HUES64 (cell line): ENCODE measurements at regions not wholly inside any gene's neighbourhood (a gene's known extent, or its start where the extent isn't known, plus 50 kb on each side); places are given as distances from the start of the nearest gene placed in this dataset.

ENCODE experiments used
- H3K27ac ChIP-seq: 2 replicates; pipeline ENCODE4 v1.7.0; 2013; ENCODE audit warnings: low read depth, low read length, inconsistent platforms
- H3K27me3 ChIP-seq: 2 replicates; pipeline ENCODE4 v1.6.1; 2013; ENCODE audit warnings: mild to moderate bottlenecking, low read length; ENCODE audit not compliant: insufficient read depth
- H3K36me3 ChIP-seq: 2 replicates; pipeline ENCODE4 v1.6.1; 2013; ENCODE audit warnings: mild to moderate bottlenecking, low read length; ENCODE audit not compliant: insufficient read depth
- H3K4me1 ChIP-seq: 2 replicates; pipeline ENCODE4 v1.6.1; 2013; ENCODE audit warnings: mild to moderate bottlenecking, low read length, moderate library complexity; ENCODE audit not compliant: insufficient read depth
- H3K4me3 ChIP-seq: 2 replicates; pipeline ENCODE4 v1.5.1; 2013; ENCODE audit warnings: mild to moderate bottlenecking, low read length, moderate library complexity
- H3K9ac ChIP-seq: 2 replicates; pipeline ENCODE4 v1.6.1; 2013; ENCODE audit warnings: mild to moderate bottlenecking, low read depth, low read length
- H3K9me3 ChIP-seq: 2 replicates; pipeline ENCODE4 v1.6.1; 2013; ENCODE audit warnings: low read depth, low read length; ENCODE audit not compliant: insufficient read depth
- WGBS: fragments of 150-250, 120-280 bp; methylation state at CpG from one replicate; pipeline ENCODE4 v1.1.7; 2013; ENCODE audit warnings: missing lambda C conversion rate; 5-methylcytosine and 5-hydroxymethylcytosine counted together

DNA sequence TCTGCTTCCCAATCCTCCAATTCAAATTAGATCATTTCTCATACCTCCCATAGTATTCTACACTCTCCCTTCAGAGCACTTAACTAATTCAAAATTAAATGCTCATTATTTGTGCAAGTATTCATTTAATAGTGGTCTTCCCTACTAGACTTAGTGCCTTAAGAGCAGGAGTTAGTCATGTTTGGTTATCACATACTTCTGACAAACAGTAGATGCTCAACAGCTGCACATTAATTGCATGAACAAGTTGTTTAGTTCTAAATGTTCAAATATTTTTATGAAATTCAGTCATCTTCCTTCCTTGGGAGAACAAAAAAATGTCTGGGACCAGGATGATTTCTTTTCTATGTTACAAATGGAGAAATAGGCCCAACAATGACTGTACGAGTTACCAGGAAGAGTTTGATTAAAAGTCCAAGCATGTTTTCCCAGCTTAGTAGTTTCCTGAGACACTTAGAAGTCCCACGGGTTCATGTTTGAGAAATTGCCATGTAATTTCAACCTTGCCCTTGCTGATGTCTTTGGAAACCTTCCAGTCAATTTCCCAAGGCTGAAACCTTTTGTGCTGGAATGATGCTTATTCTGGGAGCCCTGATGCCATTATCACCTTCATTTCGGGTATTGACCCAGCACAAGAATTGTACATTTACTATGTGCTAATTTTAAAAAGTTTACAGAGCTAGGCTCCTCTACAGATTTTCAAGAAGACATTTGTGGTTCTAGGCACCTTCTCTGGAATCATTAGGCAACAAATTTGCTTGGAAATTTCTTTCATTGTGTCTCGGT is 437.9 kb upstream of the PLXNA2 start:
- Histone ChIP-seq H3K27ac (no peak overlapping the region), H3K4me1 (no peaks in the 10 kb centered on the region), H3K27me3 (no peaks in the 10 kb centered on the region), H3K9me3 (no peaks in the 10 kb centered on the region), H3K4me3 (no peak overlapping the region), H3K9ac (no peak overlapping the region), H3K36me3 (no peaks in the 10 kb centered on the region)
- WGBS: 90% methylated on average over 4 of the region's 4 CpGs

GRCh38 chr1:208682664-208683013 is 438.5 kb upstream of the PLXNA2 start:
- Histone ChIP-seq H3K4me1 (no peaks in the 10 kb centered on the region), H3K9ac (no peak overlapping the region), H3K27ac (no peak overlapping the region), H3K27me3 (no peaks in the 10 kb centered on the region), H3K9me3 (no peaks in the 10 kb centered on the region), H3K4me3 (no peak overlapping the region), H3K36me3 (no peaks in the 10 kb centered on the region)
- WGBS: 83% methylated on average over 2 of the region's 2 CpGs

DNA sequence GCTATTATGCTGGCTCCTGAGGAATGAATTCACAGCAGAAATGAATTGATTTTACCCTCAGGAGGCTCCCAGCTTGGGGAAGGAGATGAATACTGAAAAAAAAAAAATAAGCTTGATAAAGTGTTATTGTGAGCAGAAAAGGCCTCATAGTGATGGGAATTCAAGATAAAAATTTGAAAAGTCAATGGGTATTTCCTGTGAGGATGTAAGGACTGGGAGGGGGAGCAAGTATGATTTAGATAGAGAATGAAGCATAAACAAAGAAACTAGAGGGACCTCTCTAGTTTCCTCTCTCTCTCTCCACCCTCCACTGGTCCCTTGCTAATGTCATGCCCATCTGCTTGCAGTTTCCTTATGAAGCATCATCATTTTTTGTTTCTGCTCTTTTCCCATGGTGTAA is 439.0 kb upstream of the PLXNA2 start:
- no peaks in the 10 kb centered on the region for H3K36me3 ChIP-seq
- no peak overlapping the region for H3K27ac ChIP-seq
- H3K4me3 ChIP-seq: no peak overlapping the region
- H3K4me1 ChIP-seq: no peaks in the 10 kb centered on the region
- no peak overlapping the region for H3K9ac ChIP-seq
- H3K9me3 ChIP-seq: no peaks in the 10 kb centered on the region
- no peaks in the 10 kb centered on the region for H3K27me3 ChIP-seq

- Histone ChIP-seq H3K9me3 (no peaks in the 10 kb centered on the region), H3K36me3 (no peaks in the 10 kb centered on the region), H3K4me1 (no peaks in the 10 kb centered on the region), H3K27ac (no peak overlapping the region), H3K27me3 (no peaks in the 10 kb centered on the region), H3K4me3 (no peak overlapping the region), H3K9ac (no peak overlapping the region)
- WGBS: 93% methylated on average over 2 of the region's 2 CpGs
Measured at GRCh38 chr1:208684192-208684591, 440.0 kb upstream of the PLXNA2 start.

DNA sequence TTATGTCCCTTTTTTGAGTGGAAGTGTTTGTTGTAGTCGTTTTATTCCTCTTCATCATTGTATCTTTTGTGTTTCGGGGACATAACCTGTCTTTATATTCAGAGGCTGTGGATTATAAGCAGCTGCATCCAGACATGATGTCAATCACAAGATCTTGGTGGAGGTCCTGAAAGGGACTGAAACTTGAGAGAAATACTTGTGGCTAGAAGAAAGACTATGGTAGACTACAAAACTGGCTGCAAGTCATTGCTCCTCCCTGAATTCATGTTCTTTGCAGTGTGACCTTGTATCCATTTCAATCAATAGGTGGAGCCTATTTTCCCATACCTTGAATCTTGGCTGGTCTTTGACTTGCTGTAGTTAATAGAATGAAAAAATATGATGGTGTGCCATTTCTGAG is 442.4 kb upstream of the PLXNA2 start:
- Histone ChIP-seq H3K4me1 (no peaks in the 10 kb centered on the region), H3K36me3 (no peaks in the 10 kb centered on the region), H3K27me3 (no peaks in the 10 kb centered on the region), H3K27ac (no peak overlapping the region), H3K4me3 (no peak overlapping the region), H3K9me3 (no peaks in the 10 kb centered on the region), H3K9ac (no peak overlapping the region)
- 85% methylated on average over 2 of the region's 2 CpGs for WGBS

DNA sequence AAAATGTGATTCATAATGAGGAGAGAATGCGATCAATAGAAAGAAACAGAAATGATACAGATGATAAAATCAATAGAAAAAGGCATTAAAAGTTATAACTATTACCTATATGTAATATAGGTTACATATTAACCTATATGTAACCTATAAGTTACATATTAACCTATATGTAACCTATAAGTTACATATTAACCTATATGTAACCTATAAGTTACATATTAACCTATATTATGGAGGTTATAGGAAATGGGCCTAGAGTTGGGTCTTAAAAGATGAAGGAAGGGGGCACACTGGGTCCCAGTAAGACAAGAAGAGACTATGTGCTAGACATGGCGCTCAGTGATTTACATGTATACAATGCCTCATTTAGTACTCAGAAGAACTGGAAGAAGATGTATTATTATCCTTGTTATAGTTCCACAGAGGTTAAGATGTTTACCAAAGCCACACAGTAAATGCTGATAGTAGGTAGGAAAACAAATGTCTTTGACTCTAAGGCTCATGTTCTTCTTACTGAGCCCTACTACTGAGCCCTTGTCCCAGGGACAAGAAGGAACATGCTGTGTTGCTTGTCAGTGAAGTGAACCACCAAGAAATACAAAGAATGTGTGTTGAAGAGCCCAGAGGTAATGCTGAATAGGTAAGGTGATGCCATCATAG is 444.6 kb upstream of the PLXNA2 start:
- Histone ChIP-seq H3K4me3 (no peak overlapping the region), H3K4me1 (no peaks in the 10 kb centered on the region), H3K36me3 (no peaks in the 10 kb centered on the region), H3K9ac (no peak overlapping the region), H3K27ac (no peak overlapping the region), H3K27me3 (no peaks in the 10 kb centered on the region), H3K9me3 (peaks cover 6% of the 10 kb centered on the region; the same call in 1 of the 2 replicates)
- WGBS: 100% methylated on average over 1 of the region's 2 CpGs

GRCh38 chr1:208691012-208691411 is 446.8 kb upstream of the PLXNA2 start:
- Histone ChIP-seq H3K9ac (no peak overlapping the region), H3K27me3 (no peaks in the 10 kb centered on the region), H3K27ac (no peak overlapping the region), H3K4me1 (no peaks in the 10 kb centered on the region), H3K4me3 (no peak overlapping the region), H3K9me3 (peaks cover 6% of the 10 kb centered on the region; the same call in 1 of the 2 replicates), H3K36me3 (no peaks in the 10 kb centered on the region)
- WGBS: 93% methylated on average over 2 of the region's 3 CpGs

DNA sequence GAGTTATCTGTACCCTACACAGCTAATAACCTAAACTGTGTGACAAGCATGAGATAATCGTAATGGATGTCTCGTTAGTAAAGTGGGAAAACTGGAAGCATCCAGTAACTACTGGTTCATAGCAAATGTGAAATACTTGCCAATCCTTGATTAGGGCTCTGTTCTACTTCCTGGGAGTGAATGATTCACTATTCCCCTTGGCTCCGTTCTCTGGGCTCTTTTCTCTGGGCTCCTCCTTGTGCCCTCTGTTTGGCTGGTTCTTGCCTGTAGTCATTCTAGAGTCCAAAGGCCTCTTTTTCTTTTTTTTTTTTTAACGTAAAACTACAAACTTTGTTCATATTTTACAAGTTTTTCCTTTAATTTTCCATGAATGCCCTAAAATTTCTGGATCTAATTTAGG is 465.8 kb upstream of the PLXNA2 start:
- WGBS: 96% methylated on average over 4 of the region's 4 CpGs

DNA sequence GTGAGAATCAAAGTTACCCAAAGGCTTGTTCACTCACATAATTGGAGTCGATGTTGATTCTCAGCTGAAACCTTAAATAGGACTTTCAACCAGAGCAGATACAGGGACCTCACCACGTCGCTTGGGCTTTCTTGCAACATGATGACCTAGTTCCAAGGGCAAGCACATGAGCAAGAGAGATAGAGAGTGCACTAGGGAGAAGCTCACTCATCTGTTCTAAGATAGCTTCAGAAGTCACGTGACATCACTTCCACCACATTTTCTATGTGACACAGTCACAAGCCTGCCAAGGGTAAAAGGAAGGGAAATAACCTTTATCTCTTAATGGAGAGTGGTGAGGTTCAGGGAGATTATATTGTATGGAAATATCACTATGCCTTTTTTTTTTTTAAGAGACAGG is 470.1 kb upstream of the PLXNA2 start:
- Histone ChIP-seq H3K4me1 (peaks cover 3% of the 10 kb centered on the region; the same call in 1 of the 2 replicates), H3K4me3 (no peak overlapping the region), H3K9ac (no peak overlapping the region), H3K9me3 (no peaks in the 10 kb centered on the region), H3K27ac (no peak overlapping the region), H3K27me3 (no peaks in the 10 kb centered on the region), H3K36me3 (no peaks in the 10 kb centered on the region)
- 90% methylated on average over 3 of the region's 4 CpGs for WGBS

More for the DNA sequence above, 465.8 kb upstream of the PLXNA2 start:
- Histone ChIP-seq H3K9me3 (no peaks in the 10 kb centered on the region), H3K4me3 (no peak overlapping the region), H3K36me3 (no peaks in the 10 kb centered on the region), H3K9ac (no peak overlapping the region), H3K27ac (no peak overlapping the region), H3K27me3 (no peaks in the 10 kb centered on the region), H3K4me1 (no peaks in the 10 kb centered on the region)

DNA sequence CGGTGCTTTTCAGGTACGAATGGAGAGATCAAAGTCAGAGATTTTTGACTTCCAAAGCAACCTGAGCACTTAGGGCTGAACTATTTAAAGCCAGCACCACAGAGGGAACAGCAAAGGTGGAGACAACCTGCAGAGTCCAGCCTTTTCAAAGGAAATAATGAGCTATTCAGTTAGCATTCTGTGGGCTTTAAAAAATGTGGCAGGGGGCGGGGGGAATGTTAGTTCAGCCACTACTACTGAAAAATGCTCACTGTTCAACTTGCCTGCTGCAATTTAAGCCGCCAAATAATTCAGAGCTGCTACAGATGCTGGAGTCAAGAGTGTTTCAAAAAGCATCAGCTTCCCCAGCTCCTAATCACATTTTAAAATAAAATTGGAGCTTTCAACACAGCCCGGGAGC is 473.3 kb upstream of the PLXNA2 start:
- H3K27ac ChIP-seq: no peak overlapping the region
- H3K9ac ChIP-seq: no peak overlapping the region
- H3K4me1 ChIP-seq: peaks cover 3% of the 10 kb centered on the region; the same call in 1 of the 2 replicates
- H3K36me3 ChIP-seq: no peaks in the 10 kb centered on the region
- peaks cover 12% of the 10 kb centered on the region for H3K9me3 ChIP-seq
- no peaks in the 10 kb centered on the region for H3K27me3 ChIP-seq
- 81% methylated on average over 5 of the region's 5 CpGs for WGBS
- no peak overlapping the region for H3K4me3 ChIP-seq

DNA sequence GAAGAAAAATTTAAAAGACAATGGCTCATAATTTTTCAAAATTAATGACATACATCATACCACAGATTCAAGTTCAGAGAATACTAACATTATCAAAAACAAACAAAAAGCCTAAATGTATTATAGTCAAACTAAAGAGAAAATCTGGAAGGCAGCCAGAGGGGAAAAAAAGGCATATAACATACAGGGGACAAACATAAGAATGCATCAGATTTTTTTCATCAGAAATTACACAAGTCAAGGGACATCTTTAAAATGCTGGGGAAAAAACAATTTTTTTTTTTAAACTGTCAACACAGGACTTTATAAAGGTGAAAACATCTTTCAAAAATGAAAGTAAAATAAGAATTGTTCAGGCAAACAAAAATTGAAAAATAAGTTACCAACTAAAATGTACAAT is 478.4 kb upstream of the PLXNA2 start:
- Histone ChIP-seq H3K4me3 (no peak overlapping the region), H3K9me3 (peaks cover 25% of the 10 kb centered on the region), H3K27me3 (no peaks in the 10 kb centered on the region), H3K4me1 (no peaks in the 10 kb centered on the region), H3K9ac (no peak overlapping the region), H3K36me3 (no peaks in the 10 kb centered on the region), H3K27ac (no peak overlapping the region)
